ENCODE measurements at regions not wholly inside any gene's neighbourhood (a gene's known extent, or its start where the extent isn't known, plus 50 kb on each side); places are given as distances from the start of the nearest gene placed in this dataset.

DNA sequence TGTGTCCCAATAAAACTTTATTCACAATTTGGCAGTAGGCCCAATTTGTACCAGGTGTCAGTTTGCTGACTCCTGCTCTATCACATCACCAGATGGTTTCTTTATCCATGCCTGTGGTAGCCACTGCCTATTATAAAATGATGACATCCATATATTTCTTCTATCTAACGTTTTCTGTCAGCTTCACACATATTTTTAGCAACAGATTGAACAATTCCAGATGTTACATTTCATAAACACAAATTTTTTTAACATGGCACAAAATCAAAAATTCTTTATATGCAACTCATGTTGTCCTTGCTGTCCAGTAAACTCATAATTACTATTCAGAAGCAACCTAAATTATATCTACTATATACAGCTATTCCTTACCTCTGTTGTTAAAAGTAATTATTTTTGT lies 1371.6 kb downstream of the NSUN3 start:
- no peaks in the 10 kb centered on the region for H3K4me1 ChIP-seq
- H3K9me3 ChIP-seq: no peaks in the 10 kb centered on the region
- DNase-seq: no peak
- H3K27me3 ChIP-seq: no peaks in the 10 kb centered on the region
- no peak overlapping the region for H3K27ac ChIP-seq
- WGBS, 2 donors (ENCODE audit: low coverage in 1 of 2): 0 to 12% methylated on average over 1 of the region's 1 CpG
- in situ Hi-C loops (cut with MboI; ENCODE audit: low pct_ligation_motif_present in 1 of 4, low pct_unique_long_range_greater_than_20kb in 1 of 4, low sequenced_read_pairs in 3 of 4) (no loop called here), intact Hi-C loops (cut with DNase I; ENCODE audit: low total_unique reads) (no loop called here)
- no peak for TF ChIP-seq POLR2AphosphoS5 (IDR thresholded peaks at IDR 0.05)
- TF ChIP-seq, protein P1, sequence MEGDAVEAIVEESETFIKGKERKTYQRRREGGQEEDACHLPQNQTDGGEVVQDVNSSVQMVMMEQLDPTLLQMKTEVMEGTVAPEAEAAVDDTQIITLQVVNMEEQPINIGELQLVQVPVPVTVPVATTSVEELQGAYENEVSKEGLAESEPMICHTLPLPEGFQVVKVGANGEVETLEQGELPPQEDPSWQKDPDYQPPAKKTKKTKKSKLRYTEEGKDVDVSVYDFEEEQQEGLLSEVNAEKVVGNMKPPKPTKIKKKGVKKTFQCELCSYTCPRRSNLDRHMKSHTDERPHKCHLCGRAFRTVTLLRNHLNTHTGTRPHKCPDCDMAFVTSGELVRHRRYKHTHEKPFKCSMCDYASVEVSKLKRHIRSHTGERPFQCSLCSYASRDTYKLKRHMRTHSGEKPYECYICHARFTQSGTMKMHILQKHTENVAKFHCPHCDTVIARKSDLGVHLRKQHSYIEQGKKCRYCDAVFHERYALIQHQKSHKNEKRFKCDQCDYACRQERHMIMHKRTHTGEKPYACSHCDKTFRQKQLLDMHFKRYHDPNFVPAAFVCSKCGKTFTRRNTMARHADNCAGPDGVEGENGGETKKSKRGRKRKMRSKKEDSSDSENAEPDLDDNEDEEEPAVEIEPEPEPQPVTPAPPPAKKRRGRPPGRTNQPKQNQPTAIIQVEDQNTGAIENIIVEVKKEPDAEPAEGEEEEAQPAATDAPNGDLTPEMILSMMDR (IDR thresholded peaks at IDR 0.05): no peak
- no peak for TF ChIP-seq POLR2A (IDR thresholded peaks at IDR 0.05)
- no peaks in the 10 kb centered on the region for H3K36me3 ChIP-seq
- H3K4me3 ChIP-seq: no peak overlapping the region

GRCh38 chr3:95437409-95437808 lies 1374.5 kb downstream of the NSUN3 start:
- intact Hi-C loops (cut with DNase I; ENCODE audit: low total_unique reads) (no loop called here), in situ Hi-C loops (cut with MboI; ENCODE audit: low pct_ligation_motif_present in 1 of 4, low pct_unique_long_range_greater_than_20kb in 1 of 4, low sequenced_read_pairs in 3 of 4) (no loop called here)
- Histone ChIP-seq H3K27me3 (no peaks in the 10 kb centered on the region), H3K4me1 (no peaks in the 10 kb centered on the region), H3K4me3 (no peak overlapping the region), H3K9me3 (no peaks in the 10 kb centered on the region), H3K36me3 (no peaks in the 10 kb centered on the region), H3K27ac (no peak overlapping the region)
- no peak for DNase-seq
- TF ChIP-seq, protein P1 (IDR thresholded peaks at IDR 0.05): no peak
- TF ChIP-seq POLR2AphosphoS5 (IDR thresholded peaks at IDR 0.05): no peak
- no peak for TF ChIP-seq POLR2A (IDR thresholded peaks at IDR 0.05)
- no peak for TF ChIP-seq EP300 (IDR thresholded peaks at IDR 0.05; ENCODE audit: low read depth)

GRCh38 chr3:95438274-95438673 lies 1375.4 kb downstream of the NSUN3 start:
- intact Hi-C loops (cut with DNase I; ENCODE audit: low total_unique reads) (no loop called here), in situ Hi-C loops (cut with MboI; ENCODE audit: low pct_ligation_motif_present in 1 of 4, low pct_unique_long_range_greater_than_20kb in 1 of 4, low sequenced_read_pairs in 3 of 4) (no loop called here)

DNA sequence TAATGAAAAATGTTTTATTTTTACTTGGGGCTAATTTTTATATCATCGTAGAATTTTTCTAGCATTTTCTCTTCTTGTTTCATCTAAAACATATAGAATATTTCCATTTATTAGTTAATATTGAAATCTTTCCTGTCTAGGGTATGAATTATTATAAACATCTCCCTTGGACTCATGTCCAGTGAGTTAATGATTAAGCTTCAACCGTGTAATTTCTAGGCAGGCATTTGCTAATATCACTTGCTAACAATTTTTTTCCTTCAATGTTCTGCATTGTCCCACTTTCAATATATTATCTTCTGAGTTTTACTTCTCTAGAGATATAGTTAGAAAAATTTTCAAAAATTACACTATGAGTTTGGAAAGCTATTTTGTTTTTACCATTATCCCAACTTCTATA lies 1371.6 kb upstream of the EPHA6 start:
- 69 to 73% methylated on average over 2 of the region's 2 CpGs for WGBS, 2 donors (ENCODE audit: low coverage in 1 of 2)
- TF ChIP-seq POLR2AphosphoS5 (IDR thresholded peaks at IDR 0.05) (no peak), POLR2A (IDR thresholded peaks at IDR 0.05) (no peak), EP300 (IDR thresholded peaks at IDR 0.05; ENCODE audit: low read depth) (no peak)
- TF ChIP-seq, protein P1 (IDR thresholded peaks at IDR 0.05): no peak

More at GRCh38 chr3:95438274-95438673, 1375.4 kb downstream of the NSUN3 start:
- H3K9me3 ChIP-seq: no peaks in the 10 kb centered on the region
- no peak for DNase-seq
- TF ChIP-seq, protein P1 (IDR thresholded peaks at IDR 0.05): no peak
- TF ChIP-seq POLR2AphosphoS5 (IDR thresholded peaks at IDR 0.05) (no peak), EP300 (IDR thresholded peaks at IDR 0.05; ENCODE audit: low read depth) (no peak), POLR2A (IDR thresholded peaks at IDR 0.05) (no peak)
- no peaks in the 10 kb centered on the region for H3K4me1 ChIP-seq
- H3K4me3 ChIP-seq: no peak overlapping the region
- H3K27ac ChIP-seq: no peak overlapping the region
- no peaks in the 10 kb centered on the region for H3K27me3 ChIP-seq
- H3K36me3 ChIP-seq: no peaks in the 10 kb centered on the region

More for the DNA sequence above, 1371.6 kb upstream of the EPHA6 start:
- Histone ChIP-seq H3K27ac (no peak overlapping the region), H3K36me3 (no peaks in the 10 kb centered on the region), H3K4me3 (no peak overlapping the region), H3K27me3 (no peaks in the 10 kb centered on the region), H3K4me1 (no peaks in the 10 kb centered on the region), H3K9me3 (no peaks in the 10 kb centered on the region)
- intact Hi-C loops (cut with DNase I; ENCODE audit: low total_unique reads): no loop called here
- DNase-seq: no peak
- in situ Hi-C loops (cut with MboI; ENCODE audit: low pct_ligation_motif_present in 1 of 4, low pct_unique_long_range_greater_than_20kb in 1 of 4, low sequenced_read_pairs in 3 of 4): no loop called here

All from transverse colon (tissue), 4 donors.